ENCODE measurements at regions not wholly inside any gene's neighbourhood (a gene's known extent, or its start where the extent isn't known, plus 50 kb on each side); places are given as distances from the start of the nearest gene placed in this dataset.

- Histone ChIP-seq H3K4me1 (no peaks in the 10 kb centered on the region), H3K27me3 (peaks cover 0 to 26% (median 0%) of the 10 kb centered on the region in 3 donors), H3K4me3 (no peak overlapping the region), H3K9me3 (peaks cover 9 to 100% (median 100%) of the 10 kb centered on the region in 4 donors), H3K27ac (no peak overlapping the region), H3K36me3 (no peaks in the 10 kb centered on the region)
- intact Hi-C loops (cut with DNase I; ENCODE audit: low total_unique reads), result no loop called here
- DNase-seq, result no peak
- WGBS, 5 donors, result 71 to 83% (median 73%) methylated on average over 13 of the region's 13 CpGs
- TF ChIP-seq POLR2AphosphoS5 (IDR thresholded peaks at IDR 0.05), result no peak
- no peak for TF ChIP-seq EP300 (IDR thresholded peaks at IDR 0.05)
Observed at GRCh38 chr12:34384693-34385092, 362.4 kb downstream of the ALG10 start.

GRCh38 chr12:34386016-34386415, 363.7 kb downstream of the ALG10 start:
- no peaks in the 10 kb centered on the region for H3K36me3 ChIP-seq

GRCh38 chr12:34386621-34387255, 364.4 kb downstream of the ALG10 start:
- 64 to 77% (median 73%) methylated on average over 21 to 24 of the region's 24 CpGs for WGBS, 5 donors
- Histone ChIP-seq H3K9me3 (peaks cover 9 to 100% (median 98%) of the 10 kb centered on the region in 4 donors), H3K4me3 (no peak overlapping the region), H3K4me1 (no peaks in the 10 kb centered on the region), H3K27me3 (peaks cover 0 to 41% (median 0%) of the 10 kb centered on the region in 3 donors), H3K27ac (no peak overlapping the region), H3K36me3 (no peaks in the 10 kb centered on the region)
- TF ChIP-seq CTCF (IDR thresholded peaks at IDR 0.05) (no peak), POLR2AphosphoS5 (IDR thresholded peaks at IDR 0.05) (no peak), EP300 (IDR thresholded peaks at IDR 0.05) (no peak), POLR2A (IDR thresholded peaks at IDR 0.05) (no peak)
- intact Hi-C loops (cut with DNase I; ENCODE audit: low total_unique reads), result no loop called here
- no peak for DNase-seq

More at GRCh38 chr12:34386016-34386415, 363.7 kb downstream of the ALG10 start:
- peaks cover 9 to 100% (median 98%) of the 10 kb centered on the region in 4 donors for H3K9me3 ChIP-seq
- peaks cover 0 to 36% (median 0%) of the 10 kb centered on the region in 3 donors for H3K27me3 ChIP-seq
- no peak overlapping the region for H3K27ac ChIP-seq
- WGBS, 5 donors, result 58 to 70% (median 61%) methylated on average over 9 to 13 of the region's 13 CpGs
- intact Hi-C loops (cut with DNase I; ENCODE audit: low total_unique reads), result no loop called here
- TF ChIP-seq CTCF (IDR thresholded peaks at IDR 0.05) (no peak), POLR2AphosphoS5 (IDR thresholded peaks at IDR 0.05) (no peak), EP300 (IDR thresholded peaks at IDR 0.05) (no peak), POLR2A (IDR thresholded peaks at IDR 0.05) (no peak)
- no peaks in the 10 kb centered on the region for H3K4me1 ChIP-seq
- DNase-seq, result no peak
- no peak overlapping the region for H3K4me3 ChIP-seq

- TF ChIP-seq POLR2AphosphoS5 (IDR thresholded peaks at IDR 0.05) (no peak), CTCF (IDR thresholded peaks at IDR 0.05) (no peak), EP300 (IDR thresholded peaks at IDR 0.05) (no peak), POLR2A (IDR thresholded peaks at IDR 0.05) (no peak)
- intact Hi-C loops (cut with DNase I; ENCODE audit: low total_unique reads), result no loop called here
- Histone ChIP-seq H3K4me1 (no peaks in the 10 kb centered on the region), H3K27me3 (peaks cover 0 to 41% (median 0%) of the 10 kb centered on the region in 3 donors), H3K4me3 (no peak overlapping the region), H3K9me3 (peaks cover 6 to 100% (median 98%) of the 10 kb centered on the region in 4 donors), H3K36me3 (no peaks in the 10 kb centered on the region), H3K27ac (no peak overlapping the region)
- no peak for DNase-seq
- 73 to 79% (median 77%) methylated on average over 25 of the region's 25 CpGs for WGBS, 5 donors
Observed at GRCh38 chr12:34387711-34388635, 365.7 kb downstream of the ALG10 start.

Data from stomach (tissue), 8 donors.